ENCODE measurements at regions not wholly inside any gene's neighbourhood (a gene's known extent, or its start where the extent isn't known, plus 50 kb on each side); places are given as distances from the start of the nearest gene placed in this dataset.
A peak's percentile ranks its signal among the peaks of the same experiment; 100 is the strongest.

DNA sequence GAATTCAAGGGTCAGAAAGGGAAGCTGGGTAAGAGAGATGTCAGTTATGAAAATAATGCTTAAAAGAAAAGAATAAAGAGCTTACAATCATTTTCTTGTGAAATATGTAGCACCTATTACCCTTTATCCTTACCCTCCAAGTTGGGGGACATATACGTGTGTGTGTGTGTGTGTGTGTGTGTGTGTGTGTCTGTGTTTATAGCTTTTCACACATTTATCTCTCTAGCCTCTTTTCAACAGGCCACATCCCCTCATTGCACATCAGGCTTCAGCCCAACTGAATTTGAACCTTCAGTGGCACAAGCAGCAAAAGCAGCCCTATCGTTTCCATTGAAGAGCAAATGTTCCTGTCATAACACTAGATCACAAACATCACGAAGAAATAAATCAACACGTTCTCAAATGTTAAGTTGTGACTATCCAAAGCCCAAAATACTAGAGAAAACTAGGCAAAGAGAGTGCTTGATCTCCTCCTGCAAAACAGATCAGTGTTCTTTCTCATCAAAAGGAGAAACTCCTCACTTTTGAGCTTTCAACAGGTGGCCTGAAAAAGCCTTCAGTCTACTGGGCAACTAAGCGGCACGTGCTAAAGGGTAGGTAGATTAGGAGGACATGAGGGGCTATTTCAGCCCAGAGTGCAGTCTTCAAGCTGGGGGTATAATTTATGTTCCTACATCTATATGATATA is 416.4 kb downstream of the EFNA5 start:
- WGBS, 2 donors = 74 to 83% methylated on average over 6 of the region's 6 CpGs
- DNase-seq = no peak
- H3K9ac ChIP-seq (ENCODE audit: insufficient read depth in 1 of 2, low read length in 2 of 2) = no peak overlapping the region
- TF ChIP-seq, protein P1, sequence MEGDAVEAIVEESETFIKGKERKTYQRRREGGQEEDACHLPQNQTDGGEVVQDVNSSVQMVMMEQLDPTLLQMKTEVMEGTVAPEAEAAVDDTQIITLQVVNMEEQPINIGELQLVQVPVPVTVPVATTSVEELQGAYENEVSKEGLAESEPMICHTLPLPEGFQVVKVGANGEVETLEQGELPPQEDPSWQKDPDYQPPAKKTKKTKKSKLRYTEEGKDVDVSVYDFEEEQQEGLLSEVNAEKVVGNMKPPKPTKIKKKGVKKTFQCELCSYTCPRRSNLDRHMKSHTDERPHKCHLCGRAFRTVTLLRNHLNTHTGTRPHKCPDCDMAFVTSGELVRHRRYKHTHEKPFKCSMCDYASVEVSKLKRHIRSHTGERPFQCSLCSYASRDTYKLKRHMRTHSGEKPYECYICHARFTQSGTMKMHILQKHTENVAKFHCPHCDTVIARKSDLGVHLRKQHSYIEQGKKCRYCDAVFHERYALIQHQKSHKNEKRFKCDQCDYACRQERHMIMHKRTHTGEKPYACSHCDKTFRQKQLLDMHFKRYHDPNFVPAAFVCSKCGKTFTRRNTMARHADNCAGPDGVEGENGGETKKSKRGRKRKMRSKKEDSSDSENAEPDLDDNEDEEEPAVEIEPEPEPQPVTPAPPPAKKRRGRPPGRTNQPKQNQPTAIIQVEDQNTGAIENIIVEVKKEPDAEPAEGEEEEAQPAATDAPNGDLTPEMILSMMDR (IDR thresholded peaks at IDR 0.05; ENCODE audit: control extremely low read depth, extremely low read depth) = no peak
- H3K27me3 ChIP-seq (ENCODE audit: control insufficient read depth in 3 of 3, insufficient read depth in 3 of 3, low read length in 2 of 3) = no peaks in the 10 kb centered on the region
- no peak overlapping the region for H3K4me3 ChIP-seq
- no peak for ATAC-seq (ENCODE audit: insufficient read depth, low FRiP score)
- no peaks in the 10 kb centered on the region for H3K36me3 ChIP-seq (ENCODE audit: control insufficient read depth in 4 of 4, insufficient read depth in 4 of 4, low read length in 4 of 4)
- H3K4me1 ChIP-seq (ENCODE audit: control insufficient read depth in 5 of 5, insufficient read depth in 5 of 5, low read length in 5 of 5) = peaks cover 0 to 7% (median 3%) of the 10 kb centered on the region in 5 donors
- no peak overlapping the region for H3K27ac ChIP-seq (ENCODE audit: low read depth in 1 of 2, low read length in 1 of 2)
- no peaks in the 10 kb centered on the region for H3K9me3 ChIP-seq (ENCODE audit: control insufficient read depth in 4 of 4, insufficient read depth in 3 of 4, low read length in 3 of 4)

DNA sequence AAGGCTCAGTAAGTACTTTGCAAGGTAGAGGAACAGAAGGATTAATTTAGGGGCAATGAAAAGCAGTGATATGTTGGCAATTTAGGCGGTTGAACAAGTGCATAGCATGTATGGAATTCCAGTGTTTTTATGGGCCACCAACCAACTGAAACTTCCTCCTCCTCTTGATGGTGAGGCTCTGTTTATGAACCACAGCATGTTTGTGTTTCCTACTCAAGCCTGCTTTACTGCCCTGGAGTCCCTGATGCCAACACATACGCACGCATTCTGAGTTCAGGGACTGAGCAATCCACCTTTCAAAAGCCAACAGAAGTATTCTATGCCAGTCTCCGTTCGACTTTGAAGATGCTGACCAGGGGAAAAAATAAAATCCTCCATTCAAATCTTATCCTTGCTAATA is 417.5 kb downstream of the EFNA5 start:
- no peak for DNase-seq
- no peak overlapping the region for H3K9ac ChIP-seq (ENCODE audit: insufficient read depth in 1 of 2, low read length in 2 of 2)
- peaks cover 0 to 7% (median 3%) of the 10 kb centered on the region in 5 donors for H3K4me1 ChIP-seq (ENCODE audit: control insufficient read depth in 5 of 5, insufficient read depth in 5 of 5, low read length in 5 of 5)
- TF ChIP-seq, protein P1 (IDR thresholded peaks at IDR 0.05; ENCODE audit: control extremely low read depth, extremely low read depth) = no peak
- H3K36me3 ChIP-seq (ENCODE audit: control insufficient read depth in 4 of 4, insufficient read depth in 4 of 4, low read length in 4 of 4) = no peaks in the 10 kb centered on the region
- no peaks in the 10 kb centered on the region for H3K27me3 ChIP-seq (ENCODE audit: control insufficient read depth in 3 of 3, insufficient read depth in 3 of 3, low read length in 2 of 3)
- H3K4me3 ChIP-seq = no peak overlapping the region
- no peak overlapping the region for H3K27ac ChIP-seq (ENCODE audit: low read depth in 1 of 2, low read length in 1 of 2)
- WGBS, 2 donors = 75 to 81% methylated on average over 5 of the region's 5 CpGs
- H3K9me3 ChIP-seq (ENCODE audit: control insufficient read depth in 4 of 4, insufficient read depth in 3 of 4, low read length in 3 of 4) = no peaks in the 10 kb centered on the region
- no peak for ATAC-seq (ENCODE audit: insufficient read depth, low FRiP score)

DNA sequence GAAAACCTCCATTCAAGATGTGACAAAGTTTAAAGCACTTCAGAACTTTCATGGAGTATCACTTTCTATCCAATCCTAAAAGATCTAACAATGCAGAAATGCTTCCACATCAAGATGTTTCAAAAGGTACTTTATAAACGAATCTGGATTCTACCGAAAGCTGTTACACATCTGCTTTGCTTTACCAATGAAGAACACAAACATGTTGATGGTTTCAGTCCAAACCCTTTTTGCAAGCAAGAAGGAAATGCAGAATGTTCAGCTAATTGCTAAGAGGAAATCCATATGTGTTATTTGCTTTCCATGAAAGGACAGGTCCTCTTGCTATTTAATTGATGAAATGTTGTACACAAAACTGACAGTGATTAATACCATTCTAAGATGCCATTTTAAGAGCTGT is 419.6 kb downstream of the EFNA5 start:
- Histone ChIP-seq H3K9ac (ENCODE audit: insufficient read depth in 1 of 2, low read length in 2 of 2) (no peak overlapping the region), H3K9me3 (ENCODE audit: control insufficient read depth in 4 of 4, insufficient read depth in 3 of 4, low read length in 3 of 4) (no peaks in the 10 kb centered on the region), H3K27me3 (ENCODE audit: control insufficient read depth in 3 of 3, insufficient read depth in 3 of 3, low read length in 2 of 3) (no peaks in the 10 kb centered on the region), H3K4me1 (ENCODE audit: control insufficient read depth in 5 of 5, insufficient read depth in 5 of 5, low read length in 5 of 5) (peaks cover 0 to 7% (median 3%) of the 10 kb centered on the region in 5 donors), H3K4me3 (no peak overlapping the region), H3K27ac (ENCODE audit: low read depth in 1 of 2, low read length in 1 of 2) (no peak overlapping the region), H3K36me3 (ENCODE audit: control insufficient read depth in 4 of 4, insufficient read depth in 4 of 4, low read length in 4 of 4) (no peaks in the 10 kb centered on the region)
- 67 to 83% methylated on average over 2 of the region's 2 CpGs for WGBS, 2 donors
- peak in 2 of 3 donors; percentile 34 to 45 for DNase-seq
- TF ChIP-seq, protein P1 (IDR thresholded peaks at IDR 0.05; ENCODE audit: control extremely low read depth, extremely low read depth) = no peak
- no peak for ATAC-seq (ENCODE audit: insufficient read depth, low FRiP score)
